ENCODE measurements at regions not wholly inside any gene's neighbourhood (a gene's known extent, or its start where the extent isn't known, plus 50 kb on each side); places are given as distances from the start of the nearest gene placed in this dataset.
"Not testable (repeated sequence)": the region's sequence is repeated elsewhere in the genome, so short reads cannot be mapped to it uniquely, and the experiment has no call there.

GRCh38 chr2:238618494-238619283, 192.0 kb downstream of the ASB1 start:
- not testable (repeated sequence) for TF ChIP-seq EZH2phosphoT487 (IDR thresholded peaks at IDR 0.05; ENCODE audit: borderline replicate concordance, low read depth); RCOR1 (IDR thresholded peaks at IDR 0.05; ENCODE audit: low read length); GABPA (IDR thresholded peaks at IDR 0.05; ENCODE audit: low read depth)
- peak; percentile 51 for TF ChIP-seq CTCF (IDR thresholded peaks at IDR 0.05)

All from SK-N-SH (cell line).